K562 (cell line): ENCODE measurements at regions not wholly inside any gene's neighbourhood (a gene's known extent, or its start where the extent isn't known, plus 50 kb on each side); places are given as distances from the start of the nearest gene placed in this dataset.

Source experiments
- ATAC-seq: fragments of 200-7000 bp; cut with Tn5 transposase; 3 replicates; pipeline ENCODE4 v1.9.1; 2020; ENCODE audit warnings: moderate library complexity
- BruUV-seq: library from RNA; stranded (reverse); fragments of 400-500 nt; replicated peaks from 2 replicates; lab custom pipeline; 2021; lab: Mats Ljungman, UMichigan
- CTCF ChIA-PET: fragments of 300-600 bp; formaldehyde crosslinking; extraction: SDS; loops from one replicate; lab custom pipeline; 2021; ENCODE audit warnings: low intra/inter-chr PET ratio; lab: Yijun Ruan, JAX
- POLR2A ChIA-PET: fragments of 300-600, 350-650 bp; sonication (Branson Sonifier 250); formaldehyde crosslinking; extraction: SDS; loops from one replicate; lab custom pipeline; 2021; ENCODE audit warnings: antibody characterized with exemption, inconsistent platforms; lab: Yijun Ruan, JAX
- DNase-seq, 4 experiments: peaks; one replicate each; pipeline versions ENCODE4 v3.0.0 to v3.0.0-alpha.2; 2011 to 2018; ENCODE audit warnings: low spot score in 3 of 4, mixed read lengths in 3 of 4; ENCODE audit errors: extremely low read depth in 1 of 4
- FAIRE-seq: peaks from 2 replicates; lab custom pipeline; 2011; peaks lifted over from hg19 to GRCh38; lab: Jason Lieb, UNC
- H2AFZ ChIP-seq: 2 replicates; pipeline ENCODE4 v1.6.0; 2011; ENCODE audit warnings: low read depth, low read length, control low read depth, inconsistent platforms
- H3K27ac ChIP-seq: fragments of 200-600 bp; 3 replicates; pipeline ENCODE4 v1.8.0; 2011; ENCODE audit warnings: low read depth, mild to moderate bottlenecking, control low read depth, inconsistent platforms, low read length, moderate library complexity, mixed read lengths; ENCODE audit errors: extremely low read depth
- H3K27me3 ChIP-seq, 2 experiments: fragments of 300-600 bp in 1 of 2; 2 replicates in 1 of 2; 3 replicates in 1 of 2; pipeline versions ENCODE4 v1.6.0 to v1.8.0; 2011; ENCODE audit warnings: inconsistent platforms in 2 of 2, low read length in 2 of 2, mild to moderate bottlenecking in 1 of 2, mixed read lengths in 1 of 2, moderate library complexity in 1 of 2; ENCODE audit not compliant: control insufficient read depth in 2 of 2, insufficient read depth in 2 of 2
- H3K36me3 ChIP-seq: fragments of 300-600 bp; 3 replicates; pipeline ENCODE4 v1.8.0; 2011; ENCODE audit warnings: mild to moderate bottlenecking, low read length, inconsistent platforms; ENCODE audit not compliant: control insufficient read depth, insufficient read depth
- H3K4me1 ChIP-seq, 2 experiments: fragments of 200-600 bp in 1 of 2; replicated peaks in 1 of 2; 2 replicates in 1 of 2; 3 replicates in 1 of 2; pipeline versions ENCODE4 v1.5.1 to v1.8.0; 2011; ENCODE audit warnings: inconsistent platforms in 2 of 2, low read length in 2 of 2, mild to moderate bottlenecking in 1 of 2, mixed read lengths in 1 of 2, moderate library complexity in 1 of 2; ENCODE audit not compliant: control insufficient read depth in 2 of 2, insufficient read depth in 2 of 2
- H3K4me2 ChIP-seq: 2 replicates; pipeline ENCODE4 v1.6.1; 2011; ENCODE audit warnings: low read length, control low read depth, inconsistent platforms, mixed read lengths; ENCODE audit not compliant: insufficient read depth
- H3K4me3 ChIP-seq: fragments of 200-600 bp; sonication (generic), shearing (Covaris generic); 2 replicates; pipeline ENCODE4 v1.5.1; 2016; ENCODE audit warnings: control low read depth, inconsistent platforms
- H3K79me2 ChIP-seq: fragments of 200-600 bp; 3 replicates; pipeline ENCODE4 v1.8.0; 2011; ENCODE audit warnings: low read length, inconsistent platforms; ENCODE audit not compliant: control insufficient read depth, insufficient read depth
- H3K9ac ChIP-seq, 2 experiments: 2 replicates each; pipeline versions ENCODE4 v1.6.0 to v1.6.1; 2011; ENCODE audit warnings: low read depth in 2 of 2, low read length in 2 of 2, control low read depth in 1 of 2, inconsistent platforms in 1 of 2, mild to moderate bottlenecking in 1 of 2, mixed read lengths in 1 of 2; ENCODE audit not compliant: insufficient read depth in 1 of 2
- H3K9me1 ChIP-seq: one replicate; pipeline ENCODE4 v1.6.0; 2011; ENCODE audit warnings: inconsistent platforms, mild to moderate bottlenecking, low read length, moderate library complexity; ENCODE audit not compliant: control insufficient read depth, insufficient read depth
- H3K9me3 ChIP-seq: replicated peaks from 2 replicates; pipeline ENCODE4 v1.5.1; 2011; ENCODE audit warnings: low read depth, low read length, inconsistent platforms; ENCODE audit not compliant: control insufficient read depth, insufficient read depth
- H4K20me1 ChIP-seq: replicated peaks from 2 replicates; pipeline ENCODE4 v1.6.1; 2011; ENCODE audit warnings: low read length, inconsistent platforms, mixed read lengths; ENCODE audit not compliant: control insufficient read depth, insufficient read depth
- DMBX1 ChIP-seq: fragments of 250-450 bp; sonication (Bioruptor Pico); IDR thresholded peaks from 2 replicates; pipeline ENCODE4 v1.8.0; 2022; ENCODE audit warnings: inconsistent platforms, mild to moderate bottlenecking, moderate library complexity, borderline replicate concordance
- KAT2B ChIP-seq: IDR thresholded peaks from one replicate; pipeline ENCODE4 v1.6.1; 2012; ENCODE audit warnings: low read depth, mild to moderate bottlenecking, control low read depth, inconsistent platforms, low read length, moderate library complexity
- MEF2A ChIP-seq: IDR thresholded peaks from 2 replicates; pipeline ENCODE4 v1.6.1; 2011; ENCODE audit warnings: low read depth, mild to moderate bottlenecking, low read length, moderate library complexity; ENCODE audit not compliant: control insufficient read depth
- MTA3 ChIP-seq: fragments of 450-650 bp; formaldehyde crosslinking; IDR thresholded peaks from 2 replicates; pipeline ENCODE4 v1.6.1; 2017; ENCODE audit warnings: mild to moderate bottlenecking, borderline replicate concordance
- PURB ChIP-seq: sonication (generic); formaldehyde crosslinking; IDR thresholded peaks from 2 replicates; pipeline ENCODE4 v1.9.0; 2021; ENCODE audit warnings: low read depth, mild to moderate bottlenecking, missing genetic modification reagents
- RBM14 ChIP-seq: fragments of 200-400 bp; formaldehyde crosslinking; IDR thresholded peaks from 2 replicates; pipeline ENCODE4 v1.6.1; 2018; ENCODE audit warnings: low read depth, mild to moderate bottlenecking, low read length, moderate library complexity, borderline replicate concordance; ENCODE audit not compliant: insufficient read depth
- ZC3H8 ChIP-seq: fragments of 450-650 bp; IDR thresholded peaks from 2 replicates; pipeline ENCODE4 v1.6.1; 2017
- ZNF165 ChIP-seq: fragments of 250-450 bp; sonication (Bioruptor Pico); IDR thresholded peaks from 2 replicates; pipeline ENCODE4 v1.4.0; 2020; ENCODE audit warnings: borderline replicate concordance
- ZNF224 ChIP-seq: sonication (generic); formaldehyde crosslinking; IDR thresholded peaks from 2 replicates; pipeline ENCODE4 v1.8.0; 2022; ENCODE audit warnings: mild to moderate bottlenecking, missing genetic modification reagents
- ZNF707 ChIP-seq: fragments of 250-450 bp; sonication (Bioruptor Pico); conservative IDR thresholded peaks from 2 replicates; pipeline ENCODE4 v1.8.0; 2022; ENCODE audit warnings: inconsistent platforms, mild to moderate bottlenecking, moderate library complexity
- WGBS: fragments of 100-300 bp; shearing (Covaris generic); methylation state at CpG from one replicate; pipeline ENCODE4 v1.1.6; 2016; ENCODE audit warnings: low coverage, mixed read lengths; ENCODE audit not compliant: insufficient coverage; ENCODE audit errors: missing lambda C conversion rate; 5-methylcytosine and 5-hydroxymethylcytosine counted together
- in situ Hi-C: fragments of 300-500 bp; cut with MboI; formaldehyde crosslinking; loops from 4 replicates; pipeline ENCODE4 v1.15.0; 2018; ENCODE audit warnings: inconsistent platforms, mixed read lengths
- intact Hi-C: fragments of 100-400 bp; cut with micrococcal nuclease; formaldehyde crosslinking; loops from 2 replicates; pipeline ENCODE4 v1.14.2; 2022
- TF ChIP-seq, protein P1 (sequence below): fragments of 250-450 bp; sonication (Bioruptor Pico); IDR thresholded peaks from 2 replicates; pipeline ENCODE4 v1.5.0; 2020; ENCODE audit warnings: mild to moderate bottlenecking, borderline replicate concordance
- TF ChIP-seq, protein P2 (sequence below): fragments of 250-450 bp; sonication (Bioruptor Pico); IDR thresholded peaks from 2 replicates; pipeline ENCODE4 v1.9.0; 2021; ENCODE audit warnings: mild to moderate bottlenecking, inconsistent platforms
- TF ChIP-seq, protein P3 (sequence below): fragments of 450-650 bp; IDR thresholded peaks from 2 replicates; pipeline ENCODE4 v1.6.1; 2017; ENCODE audit warnings: antibody characterized with exemption

DNA sequence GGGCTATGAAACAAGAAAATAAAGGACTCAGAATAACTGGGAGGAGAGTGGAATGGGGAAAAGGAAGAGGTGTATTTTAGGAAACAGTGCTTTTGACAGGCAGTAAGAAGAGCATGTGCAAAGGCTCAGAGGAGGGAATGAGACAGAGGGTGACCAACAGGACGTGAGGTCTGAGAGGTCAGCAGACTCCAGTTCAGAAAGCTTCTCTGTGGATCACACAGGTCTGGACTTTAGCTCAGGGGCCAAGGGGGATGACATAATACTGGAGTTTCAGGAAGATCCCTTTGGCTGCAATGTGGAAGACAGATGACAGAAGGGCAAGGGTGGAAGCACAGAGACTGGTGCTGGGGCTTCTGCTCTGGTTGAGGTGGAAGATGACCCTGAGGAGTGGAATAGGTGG, 489.9 kb upstream of the CDH5 start:
- no peak overlapping the region for H3K9ac ChIP-seq
- no TSS peak for BruUV-seq
- no peaks in the 10 kb centered on the region for H3K79me2 ChIP-seq
- intact Hi-C loops (no loop called here), in situ Hi-C loops (no loop called here)
- H4K20me1 ChIP-seq = no peaks in the 10 kb centered on the region
- H3K4me2 ChIP-seq = no peak overlapping the region
- no peak overlapping the region for H3K4me3 ChIP-seq
- FAIRE-seq (no peak), DNase-seq (no peak), ATAC-seq (no peak)
- no peak overlapping the region for H3K27ac ChIP-seq
- no peak overlapping the region for H2AFZ ChIP-seq
- H3K4me1 ChIP-seq = no peaks in the 10 kb centered on the region
- ChIA-PET CTCF (no interaction called here), POLR2A (no interaction called here)
- H3K36me3 ChIP-seq = no peaks in the 10 kb centered on the region
- H3K9me1 ChIP-seq = no peaks in the 10 kb centered on the region
- 0% methylated on average over 1 of the region's 1 CpG for WGBS
- H3K9me3 ChIP-seq = no peaks in the 10 kb centered on the region
- no peaks in the 10 kb centered on the region for H3K27me3 ChIP-seq
- TF ChIP-seq, protein P1, sequence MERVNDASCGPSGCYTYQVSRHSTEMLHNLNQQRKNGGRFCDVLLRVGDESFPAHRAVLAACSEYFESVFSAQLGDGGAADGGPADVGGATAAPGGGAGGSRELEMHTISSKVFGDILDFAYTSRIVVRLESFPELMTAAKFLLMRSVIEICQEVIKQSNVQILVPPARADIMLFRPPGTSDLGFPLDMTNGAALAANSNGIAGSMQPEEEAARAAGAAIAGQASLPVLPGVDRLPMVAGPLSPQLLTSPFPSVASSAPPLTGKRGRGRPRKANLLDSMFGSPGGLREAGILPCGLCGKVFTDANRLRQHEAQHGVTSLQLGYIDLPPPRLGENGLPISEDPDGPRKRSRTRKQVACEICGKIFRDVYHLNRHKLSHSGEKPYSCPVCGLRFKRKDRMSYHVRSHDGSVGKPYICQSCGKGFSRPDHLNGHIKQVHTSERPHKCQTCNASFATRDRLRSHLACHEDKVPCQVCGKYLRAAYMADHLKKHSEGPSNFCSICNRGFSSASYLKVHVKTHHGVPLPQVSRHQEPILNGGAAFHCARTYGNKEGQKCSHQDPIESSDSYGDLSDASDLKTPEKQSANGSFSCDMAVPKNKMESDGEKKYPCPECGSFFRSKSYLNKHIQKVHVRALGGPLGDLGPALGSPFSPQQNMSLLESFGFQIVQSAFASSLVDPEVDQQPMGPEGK = no peak
- TF ChIP-seq ZNF165 (CRISPR knock-in tag) (no peak), ZNF224 (CRISPR knock-in tag) (no peak), ZNF707 (CRISPR knock-in tag) (no peak), DMBX1 (CRISPR knock-in tag) (no peak), PURB (CRISPR knock-in tag) (no peak), RBM14 (no peak), ZC3H8 (no peak), MTA3 (no peak), MEF2A (no peak), KAT2B (no peak)
- TF ChIP-seq, protein P2, sequence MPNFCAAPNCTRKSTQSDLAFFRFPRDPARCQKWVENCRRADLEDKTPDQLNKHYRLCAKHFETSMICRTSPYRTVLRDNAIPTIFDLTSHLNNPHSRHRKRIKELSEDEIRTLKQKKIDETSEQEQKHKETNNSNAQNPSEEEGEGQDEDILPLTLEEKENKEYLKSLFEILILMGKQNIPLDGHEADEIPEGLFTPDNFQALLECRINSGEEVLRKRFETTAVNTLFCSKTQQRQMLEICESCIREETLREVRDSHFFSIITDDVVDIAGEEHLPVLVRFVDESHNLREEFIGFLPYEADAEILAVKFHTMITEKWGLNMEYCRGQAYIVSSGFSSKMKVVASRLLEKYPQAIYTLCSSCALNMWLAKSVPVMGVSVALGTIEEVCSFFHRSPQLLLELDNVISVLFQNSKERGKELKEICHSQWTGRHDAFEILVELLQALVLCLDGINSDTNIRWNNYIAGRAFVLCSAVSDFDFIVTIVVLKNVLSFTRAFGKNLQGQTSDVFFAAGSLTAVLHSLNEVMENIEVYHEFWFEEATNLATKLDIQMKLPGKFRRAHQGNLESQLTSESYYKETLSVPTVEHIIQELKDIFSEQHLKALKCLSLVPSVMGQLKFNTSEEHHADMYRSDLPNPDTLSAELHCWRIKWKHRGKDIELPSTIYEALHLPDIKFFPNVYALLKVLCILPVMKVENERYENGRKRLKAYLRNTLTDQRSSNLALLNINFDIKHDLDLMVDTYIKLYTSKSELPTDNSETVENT (CRISPR knock-in tag) = no peak
- TF ChIP-seq, protein P3, sequence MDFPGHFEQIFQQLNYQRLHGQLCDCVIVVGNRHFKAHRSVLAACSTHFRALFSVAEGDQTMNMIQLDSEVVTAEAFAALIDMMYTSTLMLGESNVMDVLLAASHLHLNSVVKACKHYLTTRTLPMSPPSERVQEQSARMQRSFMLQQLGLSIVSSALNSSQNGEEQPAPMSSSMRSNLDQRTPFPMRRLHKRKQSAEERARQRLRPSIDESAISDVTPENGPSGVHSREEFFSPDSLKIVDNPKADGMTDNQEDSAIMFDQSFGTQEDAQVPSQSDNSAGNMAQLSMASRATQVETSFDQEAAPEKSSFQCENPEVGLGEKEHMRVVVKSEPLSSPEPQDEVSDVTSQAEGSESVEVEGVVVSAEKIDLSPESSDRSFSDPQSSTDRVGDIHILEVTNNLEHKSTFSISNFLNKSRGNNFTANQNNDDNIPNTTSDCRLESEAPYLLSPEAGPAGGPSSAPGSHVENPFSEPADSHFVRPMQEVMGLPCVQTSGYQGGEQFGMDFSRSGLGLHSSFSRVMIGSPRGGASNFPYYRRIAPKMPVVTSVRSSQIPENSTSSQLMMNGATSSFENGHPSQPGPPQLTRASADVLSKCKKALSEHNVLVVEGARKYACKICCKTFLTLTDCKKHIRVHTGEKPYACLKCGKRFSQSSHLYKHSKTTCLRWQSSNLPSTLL = no peak
